OCI-LY3 (cell line): ENCODE measurements at regions not wholly inside any gene's neighbourhood (a gene's known extent, or its start where the extent isn't known, plus 50 kb on each side); places are given as distances from the start of the nearest gene placed in this dataset.

Source experiments
- EZH2phosphoT487 ChIP-seq: fragments of 200-600 bp; shearing (Covaris generic); IDR thresholded peaks from 2 replicates; pipeline ENCODE4 v1.6.1; 2018; ENCODE audit warnings: antibody characterized with exemption, mixed run types, low read depth
- TF ChIP-seq, protein P1 (sequence below): fragments of 200-600, 300-600 bp; sonication (generic); IDR thresholded peaks from 2 replicates; pipeline ENCODE4 v1.5.1; 2014; ENCODE audit warnings: antibody characterized with exemption, low read length, low read depth

DNA sequence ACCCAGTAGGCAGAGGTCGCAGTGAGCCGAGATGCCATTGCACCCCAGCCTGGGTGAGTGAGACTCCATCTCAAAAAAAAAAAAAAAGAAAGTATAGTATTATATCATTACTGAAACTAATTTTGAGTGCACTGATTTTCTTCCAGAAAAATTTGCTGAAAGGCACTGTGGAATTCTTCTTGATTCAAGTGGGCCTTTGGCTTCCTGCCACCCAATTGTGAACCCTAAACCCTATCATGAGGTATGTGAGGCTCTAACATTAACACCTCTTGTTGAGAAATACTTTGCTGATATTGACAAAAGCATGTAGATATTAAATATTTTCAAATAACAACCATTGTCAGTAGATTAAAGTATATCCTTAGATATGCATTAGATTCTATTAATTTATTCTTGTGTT lies 211.2 kb downstream of the LRRK2 start:
- TF ChIP-seq, protein P1, sequence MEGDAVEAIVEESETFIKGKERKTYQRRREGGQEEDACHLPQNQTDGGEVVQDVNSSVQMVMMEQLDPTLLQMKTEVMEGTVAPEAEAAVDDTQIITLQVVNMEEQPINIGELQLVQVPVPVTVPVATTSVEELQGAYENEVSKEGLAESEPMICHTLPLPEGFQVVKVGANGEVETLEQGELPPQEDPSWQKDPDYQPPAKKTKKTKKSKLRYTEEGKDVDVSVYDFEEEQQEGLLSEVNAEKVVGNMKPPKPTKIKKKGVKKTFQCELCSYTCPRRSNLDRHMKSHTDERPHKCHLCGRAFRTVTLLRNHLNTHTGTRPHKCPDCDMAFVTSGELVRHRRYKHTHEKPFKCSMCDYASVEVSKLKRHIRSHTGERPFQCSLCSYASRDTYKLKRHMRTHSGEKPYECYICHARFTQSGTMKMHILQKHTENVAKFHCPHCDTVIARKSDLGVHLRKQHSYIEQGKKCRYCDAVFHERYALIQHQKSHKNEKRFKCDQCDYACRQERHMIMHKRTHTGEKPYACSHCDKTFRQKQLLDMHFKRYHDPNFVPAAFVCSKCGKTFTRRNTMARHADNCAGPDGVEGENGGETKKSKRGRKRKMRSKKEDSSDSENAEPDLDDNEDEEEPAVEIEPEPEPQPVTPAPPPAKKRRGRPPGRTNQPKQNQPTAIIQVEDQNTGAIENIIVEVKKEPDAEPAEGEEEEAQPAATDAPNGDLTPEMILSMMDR: no peak
- no peak for TF ChIP-seq EZH2phosphoT487
